ENCODE measurements at regions not wholly inside any gene's neighbourhood (a gene's known extent, or its start where the extent isn't known, plus 50 kb on each side); places are given as distances from the start of the nearest gene placed in this dataset.
"Not testable (repeated sequence)": the region's sequence is repeated elsewhere in the genome, so short reads cannot be mapped to it uniquely, and the experiment has no call there.

GRCh38 chr15:39411102-39411989, 169.5 kb upstream of the THBS1 start:
- H3K36me3 ChIP-seq (ENCODE audit: control insufficient read depth, insufficient read depth, low read length): no peaks in the 10 kb centered on the region
- no peak overlapping the region for H3K9ac ChIP-seq (ENCODE audit: low read length)
- no peaks in the 10 kb centered on the region for H3K9me3 ChIP-seq (ENCODE audit: control insufficient read depth, low read length)
- H3K4me1 ChIP-seq (ENCODE audit: control insufficient read depth, insufficient read depth, low read length): no peaks in the 10 kb centered on the region
- H3K4me3 ChIP-seq (ENCODE audit: low read length): no peak overlapping the region
- no peaks in the 10 kb centered on the region for H3K27me3 ChIP-seq (ENCODE audit: control insufficient read depth, insufficient read depth, low read length)

- H3K9ac ChIP-seq (ENCODE audit: low read length): no peak overlapping the region
- H3K4me1 ChIP-seq (ENCODE audit: control insufficient read depth, insufficient read depth, low read length): no peaks in the 10 kb centered on the region
- H3K9me3 ChIP-seq (ENCODE audit: control insufficient read depth, low read length): no peaks in the 10 kb centered on the region
- H3K36me3 ChIP-seq (ENCODE audit: control insufficient read depth, insufficient read depth, low read length): no peaks in the 10 kb centered on the region
- H3K27me3 ChIP-seq (ENCODE audit: control insufficient read depth, insufficient read depth, low read length): no peaks in the 10 kb centered on the region
- H3K4me3 ChIP-seq (ENCODE audit: low read length): no peak overlapping the region
These were observed 167.3 kb upstream of the THBS1 start for GRCh38 chr15:39413558-39413957.

GRCh38 chr15:39414201-39414600, 166.7 kb upstream of the THBS1 start:
- Histone ChIP-seq H3K36me3 (ENCODE audit: control insufficient read depth, insufficient read depth, low read length) (no peaks in the 10 kb centered on the region), H3K9ac (ENCODE audit: low read length) (no peak overlapping the region), H3K9me3 (ENCODE audit: control insufficient read depth, low read length) (no peaks in the 10 kb centered on the region), H3K27me3 (ENCODE audit: control insufficient read depth, insufficient read depth, low read length) (no peaks in the 10 kb centered on the region), H3K4me1 (ENCODE audit: control insufficient read depth, insufficient read depth, low read length) (no peaks in the 10 kb centered on the region), H3K4me3 (ENCODE audit: low read length) (no peak overlapping the region)

- no peaks in the 10 kb centered on the region for H3K36me3 ChIP-seq (ENCODE audit: control insufficient read depth, insufficient read depth, low read length)
- H3K9me3 ChIP-seq (ENCODE audit: control insufficient read depth, low read length): no peaks in the 10 kb centered on the region
- no peaks in the 10 kb centered on the region for H3K4me1 ChIP-seq (ENCODE audit: control insufficient read depth, insufficient read depth, low read length)
- no peak overlapping the region for H3K9ac ChIP-seq (ENCODE audit: low read length)
- H3K27me3 ChIP-seq (ENCODE audit: control insufficient read depth, insufficient read depth, low read length): no peaks in the 10 kb centered on the region
- H3K4me3 ChIP-seq (ENCODE audit: low read length): no peak overlapping the region
These were observed 165.2 kb upstream of the THBS1 start for GRCh38 chr15:39415634-39416033.

GRCh38 chr15:39416258-39416657, 164.6 kb upstream of the THBS1 start:
- no peaks in the 10 kb centered on the region for H3K36me3 ChIP-seq (ENCODE audit: control insufficient read depth, insufficient read depth, low read length)
- no peaks in the 10 kb centered on the region for H3K9me3 ChIP-seq (ENCODE audit: control insufficient read depth, low read length)
- H3K9ac ChIP-seq (ENCODE audit: low read length): no peak overlapping the region
- no peak overlapping the region for H3K4me3 ChIP-seq (ENCODE audit: low read length)
- H3K4me1 ChIP-seq (ENCODE audit: control insufficient read depth, insufficient read depth, low read length): no peaks in the 10 kb centered on the region
- H3K27me3 ChIP-seq (ENCODE audit: control insufficient read depth, insufficient read depth, low read length): no peaks in the 10 kb centered on the region

GRCh38 chr15:39417366-39418134, 163.3 kb upstream of the THBS1 start:
- Histone ChIP-seq H3K9ac (ENCODE audit: low read length) (no peak overlapping the region), H3K36me3 (ENCODE audit: control insufficient read depth, insufficient read depth, low read length) (no peaks in the 10 kb centered on the region), H3K4me1 (ENCODE audit: control insufficient read depth, insufficient read depth, low read length) (no peaks in the 10 kb centered on the region), H3K4me3 (ENCODE audit: low read length) (no peak overlapping the region), H3K27me3 (ENCODE audit: control insufficient read depth, insufficient read depth, low read length) (no peaks in the 10 kb centered on the region), H3K9me3 (ENCODE audit: control insufficient read depth, low read length) (no peaks in the 10 kb centered on the region)

GRCh38 chr15:39419651-39420050, 161.2 kb upstream of the THBS1 start:
- Histone ChIP-seq H3K27me3 (ENCODE audit: control insufficient read depth, insufficient read depth, low read length) (no peaks in the 10 kb centered on the region), H3K9me3 (ENCODE audit: control insufficient read depth, low read length) (no peaks in the 10 kb centered on the region), H3K36me3 (ENCODE audit: control insufficient read depth, insufficient read depth, low read length) (no peaks in the 10 kb centered on the region), H3K4me3 (ENCODE audit: low read length) (no peak overlapping the region), H3K9ac (ENCODE audit: low read length) (no peak overlapping the region), H3K4me1 (ENCODE audit: control insufficient read depth, insufficient read depth, low read length) (no peaks in the 10 kb centered on the region)

- H3K9ac ChIP-seq (ENCODE audit: low read length); H3K4me1 ChIP-seq (ENCODE audit: control insufficient read depth, insufficient read depth, low read length); H3K36me3 ChIP-seq (ENCODE audit: control insufficient read depth, insufficient read depth, low read length); H3K27me3 ChIP-seq (ENCODE audit: control insufficient read depth, insufficient read depth, low read length); H3K4me3 ChIP-seq (ENCODE audit: low read length); H3K9me3 ChIP-seq (ENCODE audit: control insufficient read depth, low read length): not testable (repeated sequence)
These were observed 160.6 kb upstream of the THBS1 start for GRCh38 chr15:39420123-39420852.

- not testable (repeated sequence) for H3K9ac ChIP-seq (ENCODE audit: low read length); H3K4me3 ChIP-seq (ENCODE audit: low read length); H3K36me3 ChIP-seq (ENCODE audit: control insufficient read depth, insufficient read depth, low read length); H3K27me3 ChIP-seq (ENCODE audit: control insufficient read depth, insufficient read depth, low read length); H3K9me3 ChIP-seq (ENCODE audit: control insufficient read depth, low read length); H3K4me1 ChIP-seq (ENCODE audit: control insufficient read depth, insufficient read depth, low read length)
These were observed 160.1 kb upstream of the THBS1 start for GRCh38 chr15:39420853-39421192.

- H3K4me3 ChIP-seq (ENCODE audit: low read length): no peak overlapping the region
- no peaks in the 10 kb centered on the region for H3K36me3 ChIP-seq (ENCODE audit: control insufficient read depth, insufficient read depth, low read length)
- H3K4me1 ChIP-seq (ENCODE audit: control insufficient read depth, insufficient read depth, low read length): peaks cover 10% of the 10 kb centered on the region
- H3K9me3 ChIP-seq (ENCODE audit: control insufficient read depth, low read length): no peaks in the 10 kb centered on the region
- peak overlapping the region; percentile 3 for H3K9ac ChIP-seq (ENCODE audit: low read length)
- H3K27me3 ChIP-seq (ENCODE audit: control insufficient read depth, insufficient read depth, low read length): peaks cover 4% of the 10 kb centered on the region
These were observed 154.0 kb upstream of the THBS1 start for GRCh38 chr15:39426552-39427532.

GRCh38 chr15:39427705-39428104, 153.2 kb upstream of the THBS1 start:
- Histone ChIP-seq H3K27me3 (ENCODE audit: control insufficient read depth, insufficient read depth, low read length) (peaks cover 4% of the 10 kb centered on the region), H3K4me1 (ENCODE audit: control insufficient read depth, insufficient read depth, low read length) (peaks cover 10% of the 10 kb centered on the region), H3K4me3 (ENCODE audit: low read length) (no peak overlapping the region), H3K36me3 (ENCODE audit: control insufficient read depth, insufficient read depth, low read length) (no peaks in the 10 kb centered on the region), H3K9ac (ENCODE audit: low read length) (no peak overlapping the region), H3K9me3 (ENCODE audit: control insufficient read depth, low read length) (no peaks in the 10 kb centered on the region)
